ENCODE measurements at regions not wholly inside any gene's neighbourhood (a gene's known extent, or its start where the extent isn't known, plus 50 kb on each side); places are given as distances from the start of the nearest gene placed in this dataset.

DNA sequence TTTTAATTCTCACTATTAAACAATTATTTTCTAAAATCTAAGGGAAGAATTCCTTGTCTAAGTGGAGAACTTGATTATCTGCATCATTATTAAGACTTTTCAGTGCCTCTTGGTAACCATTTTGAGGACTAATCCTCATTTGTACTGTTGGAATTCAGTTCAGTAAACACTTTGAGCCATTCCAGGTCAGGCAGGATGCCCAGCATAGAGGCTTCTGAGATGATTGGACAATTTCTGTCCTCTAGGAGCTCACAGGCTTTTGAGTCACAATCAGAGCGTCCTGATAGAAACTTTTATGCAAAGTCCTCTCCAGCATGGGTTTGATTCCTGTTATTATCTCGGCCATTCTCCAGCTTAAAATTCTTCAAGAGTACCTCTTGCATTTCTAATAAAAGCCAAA lies 1304.6 kb downstream of the EPHA7 start:
- DNase-seq (ENCODE audit: low spot score): no peak

DNA sequence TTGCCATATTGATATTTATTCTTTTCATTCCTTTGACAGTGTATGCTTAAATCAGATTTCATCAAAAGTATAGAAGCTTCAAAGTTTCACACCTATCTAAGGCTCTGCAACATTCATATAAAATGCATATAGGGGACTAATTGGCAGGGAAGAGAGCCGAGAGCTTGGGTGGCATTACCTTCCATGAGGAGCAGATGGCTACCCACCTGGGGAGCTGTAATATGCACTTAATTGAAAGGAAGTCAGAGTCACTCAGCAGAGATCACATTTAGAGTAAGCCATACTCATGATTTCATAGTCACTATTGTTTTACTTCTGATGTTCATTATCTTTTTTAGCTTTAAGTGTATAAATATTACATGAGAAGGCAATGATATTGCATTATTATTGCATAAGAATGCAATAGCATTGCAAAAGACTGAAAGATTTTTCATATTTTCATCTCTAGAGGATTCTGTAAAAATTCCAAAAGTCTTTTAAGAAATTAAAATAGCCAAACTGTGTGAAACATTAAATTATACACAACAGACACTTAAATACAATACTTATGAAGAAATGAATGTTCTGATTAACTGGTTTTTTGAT lies 1305.2 kb downstream of the EPHA7 start:
- no peak overlapping the region for H3K27ac ChIP-seq
- no peak for DNase-seq (ENCODE audit: low spot score)
- POLR2A ChIA-PET (ENCODE audit: low non-redundant PET): no interaction called here
- TF ChIP-seq, protein P1, sequence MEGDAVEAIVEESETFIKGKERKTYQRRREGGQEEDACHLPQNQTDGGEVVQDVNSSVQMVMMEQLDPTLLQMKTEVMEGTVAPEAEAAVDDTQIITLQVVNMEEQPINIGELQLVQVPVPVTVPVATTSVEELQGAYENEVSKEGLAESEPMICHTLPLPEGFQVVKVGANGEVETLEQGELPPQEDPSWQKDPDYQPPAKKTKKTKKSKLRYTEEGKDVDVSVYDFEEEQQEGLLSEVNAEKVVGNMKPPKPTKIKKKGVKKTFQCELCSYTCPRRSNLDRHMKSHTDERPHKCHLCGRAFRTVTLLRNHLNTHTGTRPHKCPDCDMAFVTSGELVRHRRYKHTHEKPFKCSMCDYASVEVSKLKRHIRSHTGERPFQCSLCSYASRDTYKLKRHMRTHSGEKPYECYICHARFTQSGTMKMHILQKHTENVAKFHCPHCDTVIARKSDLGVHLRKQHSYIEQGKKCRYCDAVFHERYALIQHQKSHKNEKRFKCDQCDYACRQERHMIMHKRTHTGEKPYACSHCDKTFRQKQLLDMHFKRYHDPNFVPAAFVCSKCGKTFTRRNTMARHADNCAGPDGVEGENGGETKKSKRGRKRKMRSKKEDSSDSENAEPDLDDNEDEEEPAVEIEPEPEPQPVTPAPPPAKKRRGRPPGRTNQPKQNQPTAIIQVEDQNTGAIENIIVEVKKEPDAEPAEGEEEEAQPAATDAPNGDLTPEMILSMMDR (conservative IDR thresholded peaks at IDR 0.05; ENCODE audit: low read depth): no peak
- CTCF ChIA-PET: no interaction called here

More for the DNA sequence above, 1304.6 kb downstream of the EPHA7 start:
- CTCF ChIA-PET: no interaction called here
- POLR2A ChIA-PET (ENCODE audit: low non-redundant PET): no interaction called here
- TF ChIP-seq, protein P1 (conservative IDR thresholded peaks at IDR 0.05; ENCODE audit: low read depth): no peak
- no peak overlapping the region for H3K27ac ChIP-seq

DNA sequence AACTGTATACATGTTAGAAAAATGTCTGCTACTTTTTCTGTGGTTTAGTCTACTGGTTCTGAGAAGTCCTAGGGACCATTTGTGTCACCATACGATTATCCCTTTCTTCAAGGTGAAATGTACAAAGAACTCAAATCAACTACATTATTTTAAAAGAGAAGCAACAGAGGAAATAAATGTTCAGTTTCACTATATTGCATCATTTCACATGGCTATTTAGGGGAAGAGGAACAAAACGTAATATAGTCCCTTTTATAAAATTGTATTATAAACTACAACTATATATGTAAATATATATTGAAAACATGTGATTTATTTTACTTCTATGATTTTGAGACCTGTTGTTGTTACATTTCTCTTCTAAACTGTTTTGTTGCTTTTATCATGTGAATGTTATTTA lies 1308.0 kb downstream of the EPHA7 start:
- ChIA-PET POLR2A (ENCODE audit: low non-redundant PET) (no interaction called here), CTCF (interaction anchor here (0.6 kb wide), 1 partner anchor 56 kb away, joined by 4 read pairs; no protein-coding TSS in a partner anchor)
- H3K27ac ChIP-seq: no peak overlapping the region
- TF ChIP-seq, protein P1 (conservative IDR thresholded peaks at IDR 0.05; ENCODE audit: low read depth): no peak
- no peak for DNase-seq (ENCODE audit: low spot score)

DNA sequence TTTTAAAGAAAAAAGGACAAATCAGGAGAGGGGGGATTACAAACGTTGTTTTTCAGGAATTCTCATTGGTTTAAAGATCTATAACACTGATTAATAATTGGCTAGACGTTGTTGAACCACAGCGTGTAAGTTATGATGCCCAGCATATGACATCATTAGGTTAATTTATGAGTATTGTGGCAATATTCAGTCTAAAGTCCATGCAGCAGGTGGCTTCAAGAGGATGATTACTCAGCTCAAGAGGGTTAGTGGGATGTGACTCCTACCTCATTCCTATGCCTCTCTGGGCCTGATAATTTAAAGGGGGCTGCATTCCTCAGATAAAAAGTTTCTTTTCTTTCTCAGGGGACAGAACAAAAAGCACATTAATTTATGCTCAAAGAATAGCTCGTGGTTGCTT lies 1309.0 kb downstream of the EPHA7 start:
- ChIA-PET CTCF (interaction anchor here (0.8 kb wide), 1 partner anchor 10 kb away, joined by 3 read pairs; no protein-coding TSS in a partner anchor), POLR2A (ENCODE audit: low non-redundant PET) (no interaction called here)
- no peak for DNase-seq (ENCODE audit: low spot score)
- TF ChIP-seq, protein P1 (conservative IDR thresholded peaks at IDR 0.05; ENCODE audit: low read depth): no peak
- H3K27ac ChIP-seq: no peak overlapping the region

DNA sequence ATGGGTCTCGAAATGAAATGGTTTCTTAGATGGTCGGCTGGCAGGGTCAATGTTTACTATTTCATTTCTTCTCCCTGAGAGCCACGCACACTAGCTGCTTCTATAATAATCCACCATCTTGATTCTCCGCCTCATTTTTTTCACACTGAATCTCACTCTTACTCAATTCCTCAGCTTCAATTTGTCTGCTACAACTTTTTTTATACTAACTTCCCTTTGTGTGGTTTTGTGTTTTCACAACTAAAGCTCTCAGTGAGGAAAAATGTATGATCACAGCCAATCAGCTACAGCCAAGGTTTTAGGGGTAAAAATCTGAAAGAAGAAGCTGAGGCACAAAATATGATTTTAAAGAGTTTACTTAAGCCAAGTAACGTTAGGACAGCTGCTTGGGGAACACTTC lies 1309.4 kb downstream of the EPHA7 start:
- peak overlapping the region; percentile 77 for H3K27ac ChIP-seq
- ChIA-PET CTCF (interaction anchor here (0.8 kb wide), 1 partner anchor 11 kb away, joined by 3 read pairs; no protein-coding TSS in a partner anchor), POLR2A (ENCODE audit: low non-redundant PET) (interaction anchor here (0.6 kb wide), 1 partner anchor 170 kb away, joined by 4 read pairs; no protein-coding TSS in a partner anchor)
- no peak for DNase-seq (ENCODE audit: low spot score)
- TF ChIP-seq, protein P1 (conservative IDR thresholded peaks at IDR 0.05; ENCODE audit: low read depth): no peak

DNA sequence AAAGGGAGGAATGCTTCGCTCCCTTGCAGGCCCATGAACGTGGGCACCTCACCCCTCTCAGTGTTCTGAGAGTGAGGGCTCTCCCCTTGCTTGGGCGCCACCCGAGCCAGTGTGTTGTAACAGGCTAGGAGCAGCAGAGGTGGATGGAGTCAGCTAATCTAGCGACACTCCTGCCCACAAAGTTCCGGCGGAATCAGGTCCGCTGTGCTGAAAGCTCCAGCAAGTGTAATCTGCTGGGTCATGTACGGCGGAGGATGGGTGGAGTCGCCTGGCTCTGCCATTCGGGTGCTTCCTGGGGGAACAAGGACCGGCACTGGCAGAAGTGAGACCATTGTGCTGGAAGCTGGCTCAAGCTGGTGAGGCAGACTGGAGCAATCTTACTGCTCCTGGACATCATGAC lies 1310.1 kb downstream of the EPHA7 start:
- no peak for DNase-seq (ENCODE audit: low spot score)
- peak overlapping the region; percentile 77 for H3K27ac ChIP-seq
- ChIA-PET CTCF (no interaction called here), POLR2A (ENCODE audit: low non-redundant PET) (no interaction called here)
- TF ChIP-seq, protein P1 (conservative IDR thresholded peaks at IDR 0.05; ENCODE audit: low read depth): no peak
